ENCODE measurements at regions not wholly inside any gene's neighbourhood (a gene's known extent, or its start where the extent isn't known, plus 50 kb on each side); places are given as distances from the start of the nearest gene placed in this dataset.

DNA sequence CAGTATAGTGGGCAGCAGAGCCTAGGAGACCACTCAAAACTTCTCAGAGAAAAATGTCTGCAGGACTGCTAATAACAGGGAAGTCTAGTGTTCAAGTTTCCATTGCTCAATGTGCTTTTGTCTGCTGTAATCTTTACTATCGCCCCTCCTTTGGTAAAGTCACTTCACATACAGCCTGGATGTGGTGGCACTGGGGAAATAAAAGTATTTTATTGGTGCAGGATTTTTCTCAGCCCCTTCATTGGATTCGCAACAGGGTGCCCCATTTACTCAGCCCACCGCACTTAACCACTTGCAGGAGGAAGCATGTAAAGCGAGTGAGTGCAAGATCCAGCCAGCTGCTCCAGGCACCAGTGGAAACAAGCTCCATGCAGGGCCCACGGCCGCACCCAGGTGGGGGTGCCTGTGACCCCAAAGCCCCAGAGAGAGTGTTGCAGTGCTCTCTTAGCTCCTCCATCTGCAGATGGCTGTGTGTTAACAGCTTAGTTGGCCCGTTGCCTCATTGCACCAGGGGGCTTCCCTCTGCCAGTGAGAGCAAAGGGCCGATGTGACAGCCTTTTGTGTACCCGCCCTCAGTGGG is 163.5 kb upstream of the TMEM72 start:
- TF ChIP-seq, protein P1, sequence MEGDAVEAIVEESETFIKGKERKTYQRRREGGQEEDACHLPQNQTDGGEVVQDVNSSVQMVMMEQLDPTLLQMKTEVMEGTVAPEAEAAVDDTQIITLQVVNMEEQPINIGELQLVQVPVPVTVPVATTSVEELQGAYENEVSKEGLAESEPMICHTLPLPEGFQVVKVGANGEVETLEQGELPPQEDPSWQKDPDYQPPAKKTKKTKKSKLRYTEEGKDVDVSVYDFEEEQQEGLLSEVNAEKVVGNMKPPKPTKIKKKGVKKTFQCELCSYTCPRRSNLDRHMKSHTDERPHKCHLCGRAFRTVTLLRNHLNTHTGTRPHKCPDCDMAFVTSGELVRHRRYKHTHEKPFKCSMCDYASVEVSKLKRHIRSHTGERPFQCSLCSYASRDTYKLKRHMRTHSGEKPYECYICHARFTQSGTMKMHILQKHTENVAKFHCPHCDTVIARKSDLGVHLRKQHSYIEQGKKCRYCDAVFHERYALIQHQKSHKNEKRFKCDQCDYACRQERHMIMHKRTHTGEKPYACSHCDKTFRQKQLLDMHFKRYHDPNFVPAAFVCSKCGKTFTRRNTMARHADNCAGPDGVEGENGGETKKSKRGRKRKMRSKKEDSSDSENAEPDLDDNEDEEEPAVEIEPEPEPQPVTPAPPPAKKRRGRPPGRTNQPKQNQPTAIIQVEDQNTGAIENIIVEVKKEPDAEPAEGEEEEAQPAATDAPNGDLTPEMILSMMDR (IDR thresholded peaks at IDR 0.05), result no peak
- TF ChIP-seq POLR2A (IDR thresholded peaks at IDR 0.05) (no peak), POLR2AphosphoS5 (IDR thresholded peaks at IDR 0.05; ENCODE audit: insufficient read depth in 1 of 2, low read depth in 1 of 2) (no peak)

Measured in vagina (tissue), 2 donors.